HEK293 (cell line): ENCODE measurements at regions not wholly inside any gene's neighbourhood (a gene's known extent, or its start where the extent isn't known, plus 50 kb on each side); places are given as distances from the start of the nearest gene placed in this dataset.

Experiments used
- CTCF ChIA-PET: fragments of 350-600 bp; formaldehyde crosslinking; extraction: SDS; loops from one replicate; lab custom pipeline; 2021; ENCODE audit warnings: antibody characterized with exemption; lab: Yijun Ruan, JAX
- POLR2A ChIA-PET: fragments of 300-600 bp; formaldehyde crosslinking; extraction: SDS; loops from one replicate; lab custom pipeline; 2020; ENCODE audit warnings: antibody characterized with exemption, inconsistent platforms; lab: Yijun Ruan, JAX
- H3K27ac ChIP-seq: fragments of 200-500 bp; sonication (Bioruptor generic); 2 replicates; pipeline ENCODE4 v1.5.1; 2014; ENCODE audit warnings: low read depth, low read length, control low read depth, inconsistent platforms; ENCODE audit errors: extremely low read depth
- H3K36me3 ChIP-seq, 2 experiments: fragments of 200-500 bp in 1 of 2; sonication (Bioruptor generic) in 1 of 2; 1 replicate in 1 of 2; 2 replicates in 1 of 2; pipeline ENCODE4 v1.5.1; 2014 to 2017; ENCODE audit warnings: inconsistent platforms in 2 of 2, low read length in 2 of 2; ENCODE audit not compliant: control insufficient read depth in 2 of 2, insufficient read depth in 1 of 2
- H3K4me1 ChIP-seq: fragments of 200-500 bp; sonication (Bioruptor generic); 2 replicates; pipeline ENCODE4 v1.5.1; 2014; ENCODE audit warnings: mild to moderate bottlenecking, low read length, inconsistent platforms; ENCODE audit not compliant: control insufficient read depth, insufficient read depth
- H3K4me3 ChIP-seq: 2 replicates; pipeline ENCODE4 v1.5.1; 2011; ENCODE audit warnings: low read depth, mild to moderate bottlenecking, control low read depth, low read length, moderate library complexity
- H3K9me3 ChIP-seq: fragments of 200-500 bp; sonication (Bioruptor generic); 2 replicates; pipeline ENCODE4 v1.5.1; 2014; ENCODE audit warnings: low read depth, low read length, inconsistent platforms; ENCODE audit not compliant: control insufficient read depth, insufficient read depth
- GFI1B ChIP-seq: fragments of 450-650 bp; formaldehyde crosslinking; IDR thresholded peaks from 2 replicates; pipeline ENCODE4 v1.5.1; 2016; ENCODE audit warnings: missing biosample characterization, missing genetic modification characterization
- GLI4 ChIP-seq: fragments of 450-650 bp; formaldehyde crosslinking; IDR thresholded peaks from 2 replicates; pipeline ENCODE4 v1.5.1; 2016; ENCODE audit warnings: missing biosample characterization, missing genetic modification characterization
- MYNN ChIP-seq: fragments of 450-650 bp; formaldehyde crosslinking; IDR thresholded peaks from 2 replicates; pipeline ENCODE4 v1.5.1; 2016; ENCODE audit warnings: missing biosample characterization, missing genetic modification characterization, borderline replicate concordance
- TCF7L2 ChIP-seq: IDR thresholded peaks from 2 replicates; pipeline ENCODE4 v1.6.1; 2011; ENCODE audit warnings: low read depth, mild to moderate bottlenecking, inconsistent platforms, low read length, moderate library complexity, borderline replicate concordance
- ZBTB21 ChIP-seq: fragments of 450-650 bp; formaldehyde crosslinking; IDR thresholded peaks from 2 replicates; pipeline ENCODE4 v1.5.1; 2017; ENCODE audit warnings: missing biosample characterization, missing genetic modification characterization
- ZIC2 ChIP-seq: fragments of 450-650 bp; formaldehyde crosslinking; IDR thresholded peaks from 2 replicates; pipeline ENCODE4 v1.5.1; 2016; ENCODE audit warnings: missing biosample characterization, missing genetic modification characterization
- ZNF175 ChIP-seq: fragments of 450-650 bp; formaldehyde crosslinking; IDR thresholded peaks from 2 replicates; pipeline ENCODE4 v1.5.1; 2016; ENCODE audit warnings: missing biosample characterization, missing genetic modification characterization
- ZNF335 ChIP-seq: fragments of 450-650 bp; formaldehyde crosslinking; conservative IDR thresholded peaks from 2 replicates; pipeline ENCODE4 v1.5.1; 2016; ENCODE audit warnings: missing biosample characterization, missing genetic modification characterization
- ZNF341 ChIP-seq: fragments of 450-650 bp; formaldehyde crosslinking; IDR thresholded peaks from 2 replicates; pipeline ENCODE4; 2016; ENCODE audit warnings: low read depth, missing biosample characterization, missing genetic modification characterization
- ZNF624 ChIP-seq: fragments of 450-650 bp; formaldehyde crosslinking; IDR thresholded peaks from 2 replicates; pipeline ENCODE4 v1.5.1; 2017; ENCODE audit warnings: missing biosample characterization, missing genetic modification characterization
- ZNF747 ChIP-seq: fragments of 450-650 bp; formaldehyde crosslinking; IDR thresholded peaks from 2 replicates; pipeline ENCODE4 v1.5.1; 2016; ENCODE audit warnings: missing biosample characterization, missing genetic modification characterization
- ZNF777 ChIP-seq: fragments of 450-650 bp; formaldehyde crosslinking; IDR thresholded peaks from 2 replicates; pipeline ENCODE4 v1.5.1; 2017; ENCODE audit warnings: missing biosample characterization, missing genetic modification characterization, borderline replicate concordance
- ZNF830 ChIP-seq: fragments of 450-650 bp; IDR thresholded peaks from 2 replicates; pipeline ENCODE4 v1.5.0; 2018; ENCODE audit warnings: missing biosample characterization, missing genetic modification characterization, low read depth, mild to moderate bottlenecking, moderate library complexity
- ZSCAN30 ChIP-seq: fragments of 450-650 bp; IDR thresholded peaks from 2 replicates; pipeline ENCODE4 v1.5.1; 2018; ENCODE audit warnings: missing biosample characterization, mild to moderate bottlenecking, missing genetic modification characterization, moderate library complexity
- TF ChIP-seq, protein P1 (sequence below): fragments of 450-650 bp; formaldehyde crosslinking; IDR thresholded peaks from 2 replicates; pipeline ENCODE4 v1.5.1; 2016; ENCODE audit warnings: missing biosample characterization, missing genetic modification characterization
- TF ChIP-seq, protein P2 (sequence below): fragments of 450-650 bp; formaldehyde crosslinking; IDR thresholded peaks from 2 replicates; pipeline ENCODE4 v1.5.1; 2016; ENCODE audit warnings: missing biosample characterization, missing genetic modification characterization
- TF ChIP-seq, protein P3 (sequence below): fragments of 450-650 bp; IDR thresholded peaks from 2 replicates; pipeline ENCODE4 v1.5.1; 2018; ENCODE audit warnings: missing biosample characterization, missing genetic modification characterization

DNA sequence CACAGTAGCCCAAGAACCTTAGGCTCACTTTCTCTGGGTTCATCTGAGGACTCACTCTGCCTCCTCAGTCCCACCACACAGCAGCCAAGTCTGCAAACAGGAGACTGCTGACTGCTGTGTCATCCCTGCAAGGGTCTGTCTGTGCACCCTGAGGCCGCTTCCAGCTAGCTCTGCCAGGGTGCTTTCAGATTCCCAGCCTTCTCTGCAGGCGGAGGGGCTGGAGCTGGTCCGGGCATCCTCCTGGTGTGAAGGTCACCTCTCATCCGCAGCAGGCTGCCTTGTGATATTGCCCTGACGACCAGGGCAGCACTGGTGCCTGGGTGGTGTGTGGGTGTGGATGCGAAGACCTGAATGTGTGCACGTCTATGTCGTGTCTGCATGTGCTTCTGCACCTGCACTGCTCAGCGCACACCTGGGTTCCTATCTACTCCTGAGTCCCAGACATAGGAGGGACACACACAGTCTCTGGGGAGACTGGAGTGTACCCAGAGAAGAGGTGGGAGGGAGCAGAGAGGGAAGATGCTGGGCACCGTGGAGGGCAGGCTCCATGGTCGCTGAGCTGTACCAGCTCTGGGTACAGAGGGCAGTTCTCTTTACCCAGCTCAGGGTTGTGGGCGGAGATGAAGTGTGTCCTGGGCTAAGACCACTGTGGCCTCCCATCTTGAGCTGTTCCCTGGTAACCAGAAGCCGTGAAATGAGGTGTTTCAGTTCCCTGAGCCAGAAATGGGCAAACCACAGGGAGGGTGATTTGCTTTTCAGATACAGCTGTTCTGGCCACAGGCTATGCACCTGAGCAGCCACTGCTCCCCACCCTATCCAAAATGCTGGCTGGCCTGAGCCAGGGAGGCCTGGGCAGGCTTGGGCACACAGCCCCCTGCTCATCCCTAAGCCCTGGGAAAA is 160.9 kb upstream of the CSF3R start:
- H3K4me3 ChIP-seq, result no peak overlapping the region
- H3K9me3 ChIP-seq, result no peaks in the 10 kb centered on the region
- POLR2A ChIA-PET, result no interaction called here
- CTCF ChIA-PET, result interaction anchor here (0.7 kb wide), 1 partner anchor 27 kb away, joined by 3 read pairs; no protein-coding TSS in a partner anchor
- H3K4me1 ChIP-seq, result no peaks in the 10 kb centered on the region
- H3K27ac ChIP-seq, result no peak overlapping the region
- TF ChIP-seq ZSCAN30 (no peak), MYNN (tag by site-specific recombination) (no peak), TCF7L2 (no peak), ZIC2 (tag by site-specific recombination) (peak; percentile 32; the same call in 1 of the 2 replicates), ZBTB21 (tag by site-specific recombination) (no peak), ZNF175 (tag by site-specific recombination) (no peak), ZNF777 (tag by site-specific recombination) (no peak), ZNF624 (no peak)
- no peaks in the 10 kb centered on the region for H3K36me3 ChIP-seq

DNA sequence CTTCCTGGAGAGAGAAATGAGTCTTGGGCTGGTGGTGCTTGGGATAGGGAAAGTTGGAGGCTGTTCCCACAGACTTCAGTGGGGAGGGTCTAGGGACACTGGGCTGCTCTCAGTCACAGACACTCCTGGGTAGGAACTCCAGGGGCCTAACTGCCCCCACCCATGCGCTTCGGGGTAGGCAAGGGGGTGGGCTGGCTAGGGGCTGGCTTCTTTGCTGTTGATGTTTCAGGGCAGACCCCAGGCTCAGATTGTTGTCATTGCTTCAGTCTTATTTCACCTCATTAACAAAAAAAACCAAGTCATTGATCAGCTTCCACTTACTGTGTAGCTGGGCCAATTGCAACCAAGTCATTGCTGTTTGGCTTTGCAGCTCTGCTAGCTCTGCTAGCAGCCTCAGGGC is 160.1 kb upstream of the CSF3R start:
- H3K27ac ChIP-seq, result no peak overlapping the region
- no peak for TF ChIP-seq GLI4
- TF ChIP-seq ZNF830, result no peak
- TF ChIP-seq, protein P1, sequence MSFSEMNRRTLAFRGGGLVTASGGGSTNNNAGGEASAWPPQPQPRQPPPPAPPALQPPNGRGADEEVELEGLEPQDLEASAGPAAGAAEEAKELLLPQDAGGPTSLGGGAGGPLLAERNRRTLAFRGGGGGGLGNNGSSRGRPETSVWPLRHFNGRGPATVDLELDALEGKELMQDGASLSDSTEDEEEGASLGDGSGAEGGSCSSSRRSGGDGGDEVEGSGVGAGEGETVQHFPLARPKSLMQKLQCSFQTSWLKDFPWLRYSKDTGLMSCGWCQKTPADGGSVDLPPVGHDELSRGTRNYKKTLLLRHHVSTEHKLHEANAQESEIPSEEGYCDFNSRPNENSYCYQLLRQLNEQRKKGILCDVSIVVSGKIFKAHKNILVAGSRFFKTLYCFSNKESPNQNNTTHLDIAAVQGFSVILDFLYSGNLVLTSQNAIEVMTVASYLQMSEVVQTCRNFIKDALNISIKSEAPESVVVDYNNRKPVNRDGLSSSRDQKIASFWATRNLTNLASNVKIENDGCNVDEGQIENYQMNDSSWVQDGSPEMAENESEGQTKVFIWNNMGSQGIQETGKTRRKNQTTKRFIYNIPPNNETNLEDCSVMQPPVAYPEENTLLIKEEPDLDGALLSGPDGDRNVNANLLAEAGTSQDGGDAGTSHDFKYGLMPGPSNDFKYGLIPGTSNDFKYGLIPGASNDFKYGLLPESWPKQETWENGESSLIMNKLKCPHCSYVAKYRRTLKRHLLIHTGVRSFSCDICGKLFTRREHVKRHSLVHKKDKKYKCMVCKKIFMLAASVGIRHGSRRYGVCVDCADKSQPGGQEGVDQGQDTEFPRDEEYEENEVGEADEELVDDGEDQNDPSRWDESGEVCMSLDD (tag by site-specific recombination), result no peak
- TF ChIP-seq ZNF747 (tag by site-specific recombination), result no peak
- no peak for TF ChIP-seq ZNF341 (tag by site-specific recombination)
- TF ChIP-seq, protein P2, sequence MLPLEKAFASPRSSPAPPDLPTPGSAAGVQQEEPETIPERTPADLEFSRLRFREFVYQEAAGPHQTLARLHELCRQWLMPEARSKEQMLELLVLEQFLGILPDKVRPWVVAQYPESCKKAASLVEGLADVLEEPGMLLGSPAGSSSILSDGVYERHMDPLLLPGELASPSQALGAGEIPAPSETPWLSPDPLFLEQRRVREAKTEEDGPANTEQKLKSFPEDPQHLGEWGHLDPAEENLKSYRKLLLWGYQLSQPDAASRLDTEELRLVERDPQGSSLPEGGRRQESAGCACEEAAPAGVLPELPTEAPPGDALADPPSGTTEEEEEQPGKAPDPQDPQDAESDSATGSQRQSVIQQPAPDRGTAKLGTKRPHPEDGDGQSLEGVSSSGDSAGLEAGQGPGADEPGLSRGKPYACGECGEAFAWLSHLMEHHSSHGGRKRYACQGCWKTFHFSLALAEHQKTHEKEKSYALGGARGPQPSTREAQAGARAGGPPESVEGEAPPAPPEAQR, result no peak
- no peak for TF ChIP-seq ZNF335
- no peak for TF ChIP-seq GFI1B (tag by site-specific recombination)
- TF ChIP-seq, protein P3, sequence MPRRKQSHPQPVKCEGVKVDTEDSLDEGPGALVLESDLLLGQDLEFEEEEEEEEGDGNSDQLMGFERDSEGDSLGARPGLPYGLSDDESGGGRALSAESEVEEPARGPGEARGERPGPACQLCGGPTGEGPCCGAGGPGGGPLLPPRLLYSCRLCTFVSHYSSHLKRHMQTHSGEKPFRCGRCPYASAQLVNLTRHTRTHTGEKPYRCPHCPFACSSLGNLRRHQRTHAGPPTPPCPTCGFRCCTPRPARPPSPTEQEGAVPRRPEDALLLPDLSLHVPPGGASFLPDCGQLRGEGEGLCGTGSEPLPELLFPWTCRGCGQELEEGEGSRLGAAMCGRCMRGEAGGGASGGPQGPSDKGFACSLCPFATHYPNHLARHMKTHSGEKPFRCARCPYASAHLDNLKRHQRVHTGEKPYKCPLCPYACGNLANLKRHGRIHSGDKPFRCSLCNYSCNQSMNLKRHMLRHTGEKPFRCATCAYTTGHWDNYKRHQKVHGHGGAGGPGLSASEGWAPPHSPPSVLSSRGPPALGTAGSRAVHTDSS (tag by site-specific recombination), result no peak
- TF ChIP-seq, all 188 proteins: peak for 0
- no peaks in the 10 kb centered on the region for H3K9me3 ChIP-seq
- H3K4me1 ChIP-seq, result no peaks in the 10 kb centered on the region
- no peaks in the 10 kb centered on the region for H3K36me3 ChIP-seq
- ChIA-PET POLR2A (no interaction called here), CTCF (interaction anchor here (0.7 kb wide), 1 partner anchor 26 kb away, joined by 3 read pairs; no protein-coding TSS in a partner anchor)
- no peak overlapping the region for H3K4me3 ChIP-seq
